KBM-7 (cell line): ENCODE measurements at regions not wholly inside any gene's neighbourhood (a gene's known extent, or its start where the extent isn't known, plus 50 kb on each side); places are given as distances from the start of the nearest gene placed in this dataset.
A peak's percentile ranks its signal among the peaks of the same experiment; 100 is the strongest.
"Not testable (repeated sequence)": the region's sequence is repeated elsewhere in the genome, so short reads cannot be mapped to it uniquely, and the experiment has no call there.

ENCODE experiments used
- DNase-seq: peaks from one replicate; pipeline ENCODE4 v3.0.0-alpha.2; 2015
- in situ Hi-C: fragments of 300-500 bp; cut with MboI; formaldehyde crosslinking; loops from 2 replicates; pipeline ENCODE4 v1.14.3; 2020; ENCODE audit warnings: low sequenced_read_pairs, low pct_unique_long_range_greater_than_20kb, mixed read lengths

DNA sequence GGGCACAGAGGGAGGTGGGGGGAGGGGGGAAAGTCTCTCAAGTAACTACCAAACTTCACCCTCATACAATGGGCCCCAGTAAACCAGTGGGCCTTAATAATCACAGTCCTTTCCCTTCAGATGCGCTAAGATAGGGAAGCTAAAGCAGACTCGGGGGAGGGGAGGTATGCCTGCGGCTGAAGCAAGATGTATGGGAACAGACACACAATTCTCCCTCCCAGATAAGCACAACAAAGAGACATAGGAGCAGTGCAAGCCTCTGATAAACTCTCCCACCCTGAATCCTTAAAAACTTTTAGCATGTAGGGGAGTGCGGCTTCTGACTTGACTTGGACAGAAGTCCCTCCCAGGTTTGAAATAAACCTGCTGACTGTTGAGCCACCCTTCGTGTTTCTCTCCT lies 54.7 kb downstream of the PROP1 start:
- in situ Hi-C loops, DNase-seq: not testable (repeated sequence)

DNA sequence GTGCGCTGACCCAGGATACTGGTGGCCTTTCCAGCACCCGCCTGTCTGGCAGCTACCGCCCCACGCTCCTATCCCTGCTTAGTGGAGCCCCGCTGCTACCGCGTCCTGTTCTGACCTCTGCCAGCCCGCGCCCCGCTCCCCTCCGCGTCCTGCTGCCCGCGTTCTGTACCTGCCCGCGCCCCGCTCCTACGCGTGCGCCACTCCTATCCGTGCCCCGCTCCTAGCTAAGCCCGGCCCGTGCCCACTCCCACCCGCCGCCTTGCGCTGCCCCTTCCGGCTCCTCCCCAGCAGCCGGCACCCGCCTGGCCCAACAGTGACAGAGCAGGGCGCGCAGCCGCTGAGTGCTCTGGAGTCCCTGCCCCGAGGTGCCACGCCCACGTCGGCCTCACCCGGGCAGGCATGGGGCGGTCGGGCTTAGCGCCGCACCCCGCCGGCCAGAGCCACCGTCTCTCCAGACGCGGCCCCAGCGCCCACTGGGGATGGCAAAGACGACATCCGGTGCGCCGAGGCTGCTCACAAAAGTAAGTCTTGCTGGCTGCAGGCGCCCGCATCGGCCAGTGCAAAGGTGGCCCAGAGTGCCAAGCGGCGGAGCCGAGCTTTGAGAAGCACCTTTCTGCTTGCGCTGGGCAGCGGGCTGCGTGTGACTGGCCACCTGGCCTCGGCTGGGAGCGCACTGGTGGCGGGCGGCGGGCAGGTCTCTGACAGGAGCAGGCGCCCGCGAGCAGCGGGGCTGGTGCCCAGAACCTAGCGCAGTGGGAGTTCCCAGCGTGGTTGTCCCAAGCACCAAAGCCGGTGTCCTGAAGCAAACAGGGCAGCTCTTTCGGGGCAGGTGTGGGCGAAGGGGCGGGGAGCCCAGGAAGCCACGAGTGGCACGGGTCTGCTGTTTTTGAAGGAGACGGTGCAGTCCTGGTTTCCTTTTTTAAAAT lies 56.5 kb downstream of the PROP1 start:
- DNase-seq, in situ Hi-C loops: not testable (repeated sequence)

DNA sequence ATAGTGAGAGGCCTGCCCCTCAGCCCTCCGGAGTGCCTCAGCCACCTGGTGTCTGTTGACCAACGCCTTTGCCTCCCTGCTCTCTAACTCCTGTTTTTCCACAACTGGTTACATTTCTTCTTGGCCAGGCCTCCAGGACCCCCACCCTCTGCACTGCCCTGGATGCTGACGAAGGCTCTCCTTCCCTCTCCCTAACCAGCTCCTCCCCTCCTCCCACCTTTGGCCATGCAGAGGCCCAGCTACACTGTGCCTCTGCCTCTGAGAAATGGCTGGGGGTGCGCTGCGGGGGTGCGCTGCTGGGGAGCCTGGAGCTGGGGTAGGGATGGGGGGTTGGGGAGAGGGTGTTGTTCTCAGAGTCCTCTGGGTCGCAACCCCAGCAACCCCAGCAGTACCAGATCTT lies 57.3 kb downstream of the PROP1 start:
- in situ Hi-C loops, DNase-seq: not testable (repeated sequence)

DNA sequence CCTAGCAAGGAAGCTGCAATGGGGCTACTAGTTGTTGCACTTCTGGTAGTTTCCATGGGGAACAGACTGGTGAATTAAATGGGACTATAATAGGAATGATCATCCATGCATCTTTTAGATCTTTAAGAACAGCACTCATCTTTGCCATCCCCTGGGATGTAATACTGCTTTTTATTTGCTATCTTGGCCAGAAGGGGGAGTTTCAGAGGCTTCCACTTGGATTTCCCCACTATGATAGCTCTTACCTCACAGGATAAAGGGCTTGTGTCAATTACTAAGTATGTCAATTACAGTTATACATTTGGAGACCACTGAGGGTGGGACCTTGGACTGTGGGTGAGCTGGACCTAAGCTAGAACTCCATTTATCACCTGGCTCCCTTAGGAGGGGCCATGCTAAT lies 61.8 kb downstream of the PROP1 start:
- in situ Hi-C loops, DNase-seq: not testable (repeated sequence)

DNA sequence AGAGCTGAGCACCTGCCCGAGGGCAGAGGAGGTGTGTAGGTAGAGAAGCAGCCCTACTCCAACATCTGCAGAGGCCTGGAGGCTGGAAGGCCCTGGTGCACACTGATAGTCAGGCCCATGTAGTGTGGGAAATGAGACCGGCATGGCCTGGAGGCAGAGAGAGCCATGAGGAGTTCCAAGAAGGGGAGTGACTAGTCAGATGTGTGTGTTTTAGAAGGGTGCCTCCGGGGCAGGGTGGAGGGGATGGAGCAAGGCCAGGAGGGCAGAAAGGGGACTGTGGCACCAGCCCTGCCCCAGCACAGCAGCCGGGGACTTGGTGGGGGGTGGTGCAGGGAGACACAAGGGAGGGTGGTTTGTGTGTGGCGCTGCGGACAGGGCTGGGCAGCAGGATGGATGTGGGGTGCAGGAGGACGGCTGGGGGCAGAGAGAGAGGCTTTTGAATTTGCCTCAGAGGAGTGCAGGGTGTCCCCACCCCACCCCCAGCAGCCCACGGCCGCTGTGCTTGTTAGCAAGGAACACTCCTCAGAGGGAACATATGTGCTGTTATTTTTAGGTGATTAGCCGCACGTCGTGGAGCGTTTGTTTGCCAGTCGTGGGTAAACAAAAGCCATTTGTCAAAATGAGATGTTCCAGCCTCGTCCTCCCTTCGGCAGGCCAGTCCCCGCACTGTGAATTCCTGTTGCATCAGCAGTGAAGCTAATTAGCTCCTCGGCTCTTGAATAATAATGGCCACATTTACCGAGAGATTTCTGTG lies 65.6 kb downstream of the PROP1 start:
- in situ Hi-C loops, DNase-seq: not testable (repeated sequence)

- in situ Hi-C loops, DNase-seq: not testable (repeated sequence)
Measured at GRCh38 chr5:177929618-177930017, 66.4 kb downstream of the PROP1 start.

GRCh38 chr5:177927500-177927899 lies 68.5 kb downstream of the PROP1 start:
- DNase-seq, in situ Hi-C loops: not testable (repeated sequence)

DNA sequence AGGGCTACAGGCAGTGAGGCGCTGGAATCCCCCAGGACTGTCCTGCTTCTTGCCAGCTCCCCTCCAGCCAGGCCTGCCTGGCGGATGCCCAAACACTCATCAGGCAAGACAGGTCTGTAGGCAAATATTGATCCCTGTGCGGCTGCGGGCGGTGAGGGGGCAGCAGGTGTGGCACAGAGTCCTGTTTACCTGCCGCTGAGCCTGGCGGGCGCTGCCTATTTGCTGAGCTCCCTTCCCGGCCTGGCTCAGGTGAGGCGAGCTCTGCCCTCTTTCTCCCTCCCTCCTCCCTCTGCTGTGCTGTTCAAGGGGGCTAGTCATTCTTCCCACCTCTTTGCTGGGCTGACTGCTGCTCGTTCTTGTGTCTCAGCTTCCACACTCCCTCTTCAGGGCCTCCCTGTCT lies 71.5 kb downstream of the PROP1 start:
- in situ Hi-C loops, DNase-seq: not testable (repeated sequence)

- in situ Hi-C loops, DNase-seq: not testable (repeated sequence)
Measured at GRCh38 chr5:177923837-177924236, 72.2 kb downstream of the PROP1 start.

DNA sequence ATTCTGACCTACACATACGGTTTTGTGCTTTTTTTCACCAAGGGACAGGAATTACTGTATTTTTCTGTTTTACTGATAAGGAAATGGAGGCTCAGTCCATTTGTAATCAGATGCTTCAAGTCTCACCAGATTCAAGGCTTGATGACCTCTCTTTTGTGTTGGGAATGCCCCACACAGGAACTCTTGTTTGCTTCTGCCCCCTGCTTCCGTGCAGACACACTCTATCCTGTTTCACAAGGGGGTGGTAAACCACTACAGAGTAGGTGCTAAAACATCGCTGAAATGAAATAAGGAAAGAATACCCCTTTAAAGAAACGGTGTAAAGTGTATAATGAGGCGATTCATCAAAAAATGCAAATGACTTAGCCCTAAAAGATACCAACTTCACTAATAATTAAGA lies 72.9 kb downstream of the PROP1 start:
- in situ Hi-C loops, DNase-seq: not testable (repeated sequence)

DNA sequence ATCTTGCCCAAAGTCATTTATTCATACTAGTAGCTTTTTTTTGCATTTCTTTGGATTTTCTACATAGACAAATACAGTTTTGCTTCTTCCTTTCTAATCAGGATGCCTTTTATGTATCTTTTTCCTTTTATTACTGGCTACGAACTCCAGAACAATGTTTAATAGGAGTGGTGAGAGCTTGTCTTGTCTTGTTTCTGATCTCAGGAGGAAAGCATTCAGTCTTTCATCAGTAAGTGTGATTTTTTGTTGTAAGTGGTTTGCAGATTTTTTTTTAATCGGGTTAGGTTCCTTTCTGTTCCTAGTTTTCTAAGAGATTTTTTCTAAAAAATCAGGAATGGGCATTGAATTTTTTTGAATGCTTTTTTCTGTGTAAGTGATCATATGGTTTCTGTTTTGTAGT lies 86.8 kb downstream of the PROP1 start:
- in situ Hi-C loops, DNase-seq: not testable (repeated sequence)

DNA sequence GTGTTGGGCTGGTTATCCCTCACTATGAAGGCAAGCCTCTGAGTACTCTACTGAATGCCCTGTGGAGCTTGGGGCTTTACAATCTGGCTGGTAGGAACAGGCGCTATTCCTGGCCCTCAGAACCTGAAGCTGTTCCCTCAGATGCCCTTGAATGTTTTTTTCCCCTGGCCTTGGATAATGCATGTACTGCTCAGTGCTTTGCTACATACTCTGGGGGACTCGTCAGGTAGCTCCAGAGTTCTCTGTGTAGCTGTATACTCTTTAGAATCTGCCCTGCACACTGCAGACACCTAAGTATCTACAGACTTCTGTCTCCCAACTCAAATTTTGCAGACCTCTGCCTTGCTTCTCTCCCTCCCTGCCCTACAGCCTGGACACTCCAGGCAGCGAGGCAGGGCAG lies 93.2 kb downstream of the PROP1 start:
- DNase-seq, in situ Hi-C loops: not testable (repeated sequence)

DNA sequence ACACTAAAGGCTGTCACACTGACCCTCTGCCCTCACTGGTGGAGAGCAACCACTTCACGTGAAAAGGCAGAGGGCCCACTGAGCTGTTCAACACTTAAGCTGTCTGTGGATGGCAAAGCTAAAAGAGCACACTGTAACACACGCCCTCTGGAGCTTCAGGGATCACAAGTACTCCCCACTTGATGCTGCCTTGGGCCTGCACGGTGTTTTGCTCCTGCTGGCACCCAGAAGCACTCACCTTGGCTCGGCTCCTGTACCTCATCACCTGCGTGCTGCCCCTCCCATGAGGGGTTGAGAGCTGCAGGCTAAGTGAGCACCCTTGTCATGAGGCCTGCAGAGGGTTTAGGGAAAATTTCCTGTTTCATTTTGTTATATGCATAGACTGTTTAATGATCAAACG lies 96.0 kb downstream of the PROP1 start:
- not testable (repeated sequence) for DNase-seq

GRCh38 chr5:177894681-177895453 lies 101.2 kb downstream of the PROP1 start:
- DNase-seq, in situ Hi-C loops: not testable (repeated sequence)

More for the DNA sequence above, 96.0 kb downstream of the PROP1 start:
- in situ Hi-C loops: not testable (repeated sequence)

GRCh38 chr5:177892357-177892665 lies 103.7 kb downstream of the PROP1 start:
- in situ Hi-C loops, DNase-seq: not testable (repeated sequence)

GRCh38 chr5:177891547-177892356 lies 104.3 kb downstream of the PROP1 start:
- in situ Hi-C loops, DNase-seq: not testable (repeated sequence)

GRCh38 chr5:177883295-177883694 lies 100.6 kb upstream of the FAM153A start:
- DNase-seq, in situ Hi-C loops: not testable (repeated sequence)

GRCh38 chr5:177875900-177876238 lies 93.2 kb upstream of the FAM153A start:
- peak; percentile 14 for DNase-seq
- in situ Hi-C loops: not testable (repeated sequence)
